ENCODE measurements at regions not wholly inside any gene's neighbourhood (a gene's known extent, or its start where the extent isn't known, plus 50 kb on each side); places are given as distances from the start of the nearest gene placed in this dataset.

GRCh38 chr16:59759296-59759695 is 1025.2 kb upstream of the GOT2 start:
- TF ChIP-seq CTCF (IDR thresholded peaks at IDR 0.05) (no peak), POLR2AphosphoS5 (IDR thresholded peaks at IDR 0.05) (no peak), POLR2A (IDR thresholded peaks at IDR 0.05) (no peak), EP300 (IDR thresholded peaks at IDR 0.05) (no peak)
